HEK293 (cell line): ENCODE measurements at regions not wholly inside any gene's neighbourhood (a gene's known extent, or its start where the extent isn't known, plus 50 kb on each side); places are given as distances from the start of the nearest gene placed in this dataset.

Experiments
- CTCF ChIA-PET: fragments of 350-600 bp; formaldehyde crosslinking; extraction: SDS; loops from one replicate; lab custom pipeline; 2021; ENCODE audit warnings: antibody characterized with exemption; lab: Yijun Ruan, JAX
- POLR2A ChIA-PET: fragments of 300-600 bp; formaldehyde crosslinking; extraction: SDS; loops from one replicate; lab custom pipeline; 2020; ENCODE audit warnings: antibody characterized with exemption, inconsistent platforms; lab: Yijun Ruan, JAX
- H3K27ac ChIP-seq: fragments of 200-500 bp; sonication (Bioruptor generic); 2 replicates; pipeline ENCODE4 v1.5.1; 2014; ENCODE audit warnings: low read depth, low read length, control low read depth, inconsistent platforms; ENCODE audit errors: extremely low read depth
- H3K36me3 ChIP-seq, 2 experiments: fragments of 200-500 bp in 1 of 2; sonication (Bioruptor generic) in 1 of 2; 1 replicate in 1 of 2; 2 replicates in 1 of 2; pipeline ENCODE4 v1.5.1; 2014 to 2017; ENCODE audit warnings: inconsistent platforms in 2 of 2, low read length in 2 of 2; ENCODE audit not compliant: control insufficient read depth in 2 of 2, insufficient read depth in 1 of 2
- H3K4me1 ChIP-seq: fragments of 200-500 bp; sonication (Bioruptor generic); 2 replicates; pipeline ENCODE4 v1.5.1; 2014; ENCODE audit warnings: mild to moderate bottlenecking, low read length, inconsistent platforms; ENCODE audit not compliant: control insufficient read depth, insufficient read depth
- H3K4me3 ChIP-seq: 2 replicates; pipeline ENCODE4 v1.5.1; 2011; ENCODE audit warnings: low read depth, mild to moderate bottlenecking, control low read depth, low read length, moderate library complexity
- H3K9me3 ChIP-seq: fragments of 200-500 bp; sonication (Bioruptor generic); 2 replicates; pipeline ENCODE4 v1.5.1; 2014; ENCODE audit warnings: low read depth, low read length, inconsistent platforms; ENCODE audit not compliant: control insufficient read depth, insufficient read depth
- ZNF211 ChIP-seq: fragments of 450-650 bp; formaldehyde crosslinking; IDR thresholded peaks from 2 replicates; pipeline ENCODE4 v1.5.1; 2016; ENCODE audit warnings: low read depth, missing biosample characterization, missing genetic modification characterization
- ZNF433 ChIP-seq: fragments of 450-650 bp; formaldehyde crosslinking; IDR thresholded peaks from 2 replicates; pipeline ENCODE4 v1.5.1; 2016; ENCODE audit warnings: missing biosample characterization, missing genetic modification characterization, low read depth
- ZNF600 ChIP-seq: fragments of 450-650 bp; formaldehyde crosslinking; IDR thresholded peaks from 2 replicates; pipeline ENCODE4 v1.5.1; 2016; ENCODE audit warnings: missing biosample characterization, missing genetic modification characterization
- ZNF658 ChIP-seq: fragments of 450-650 bp; formaldehyde crosslinking; IDR thresholded peaks from 2 replicates; pipeline ENCODE4; 2016; ENCODE audit warnings: missing biosample characterization, missing genetic modification characterization
- ZNF660 ChIP-seq: fragments of 450-650 bp; IDR thresholded peaks from 2 replicates; pipeline ENCODE4 v1.5.1; 2018; ENCODE audit warnings: missing biosample characterization, mild to moderate bottlenecking, missing genetic modification characterization
- TF ChIP-seq, protein P1 (sequence below): fragments of 450-650 bp; formaldehyde crosslinking; IDR thresholded peaks from 2 replicates; pipeline ENCODE4 v1.5.1; 2016; ENCODE audit warnings: missing biosample characterization, missing genetic modification characterization, borderline replicate concordance
- TF ChIP-seq, protein P2 (sequence below): fragments of 450-650 bp; formaldehyde crosslinking; conservative IDR thresholded peaks from 2 replicates; pipeline ENCODE4 v1.5.1; 2016; ENCODE audit warnings: low read depth, missing biosample characterization, missing genetic modification characterization
- TF ChIP-seq, protein P3 (sequence below): fragments of 450-650 bp; formaldehyde crosslinking; IDR thresholded peaks from 2 replicates; pipeline ENCODE4 v1.5.1; 2016; ENCODE audit warnings: missing biosample characterization, missing genetic modification characterization
- TF ChIP-seq, protein P4 (sequence below): fragments of 450-650 bp; formaldehyde crosslinking; IDR thresholded peaks from 2 replicates; pipeline ENCODE4 v1.5.1; 2016; ENCODE audit warnings: missing biosample characterization, missing genetic modification characterization
- TF ChIP-seq, protein P5 (sequence below): fragments of 450-650 bp; formaldehyde crosslinking; IDR thresholded peaks from 2 replicates; pipeline ENCODE4 v1.5.1; 2016; ENCODE audit warnings: missing biosample characterization, missing genetic modification characterization
- TF ChIP-seq, protein P6 (sequence below): fragments of 450-650 bp; formaldehyde crosslinking; IDR thresholded peaks from 2 replicates; pipeline ENCODE4 v1.5.1; 2016; ENCODE audit warnings: missing biosample characterization, missing genetic modification characterization

DNA sequence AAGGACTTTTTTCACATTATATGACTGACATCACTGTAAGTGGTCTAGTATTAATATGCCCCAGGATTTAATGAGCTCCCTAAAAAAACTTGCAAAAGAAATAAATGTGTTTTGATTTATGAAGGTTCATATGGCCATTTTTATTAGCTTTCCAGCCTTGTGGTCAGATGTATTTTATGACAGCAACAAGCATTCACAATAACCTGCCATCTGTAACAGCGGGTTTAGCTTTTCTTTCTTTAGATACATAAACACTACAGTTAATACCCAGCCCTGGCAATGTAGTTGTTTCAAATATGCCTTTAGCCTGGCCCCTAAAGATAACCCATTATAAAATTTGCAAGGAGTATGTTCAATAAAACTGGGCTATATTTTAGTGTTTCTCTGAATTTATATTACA, 1063.8 kb downstream of the SOCS6 start:
- no peak overlapping the region for H3K27ac ChIP-seq
- CTCF ChIA-PET = no interaction called here
- POLR2A ChIA-PET = no interaction called here
- TF ChIP-seq, protein P1, sequence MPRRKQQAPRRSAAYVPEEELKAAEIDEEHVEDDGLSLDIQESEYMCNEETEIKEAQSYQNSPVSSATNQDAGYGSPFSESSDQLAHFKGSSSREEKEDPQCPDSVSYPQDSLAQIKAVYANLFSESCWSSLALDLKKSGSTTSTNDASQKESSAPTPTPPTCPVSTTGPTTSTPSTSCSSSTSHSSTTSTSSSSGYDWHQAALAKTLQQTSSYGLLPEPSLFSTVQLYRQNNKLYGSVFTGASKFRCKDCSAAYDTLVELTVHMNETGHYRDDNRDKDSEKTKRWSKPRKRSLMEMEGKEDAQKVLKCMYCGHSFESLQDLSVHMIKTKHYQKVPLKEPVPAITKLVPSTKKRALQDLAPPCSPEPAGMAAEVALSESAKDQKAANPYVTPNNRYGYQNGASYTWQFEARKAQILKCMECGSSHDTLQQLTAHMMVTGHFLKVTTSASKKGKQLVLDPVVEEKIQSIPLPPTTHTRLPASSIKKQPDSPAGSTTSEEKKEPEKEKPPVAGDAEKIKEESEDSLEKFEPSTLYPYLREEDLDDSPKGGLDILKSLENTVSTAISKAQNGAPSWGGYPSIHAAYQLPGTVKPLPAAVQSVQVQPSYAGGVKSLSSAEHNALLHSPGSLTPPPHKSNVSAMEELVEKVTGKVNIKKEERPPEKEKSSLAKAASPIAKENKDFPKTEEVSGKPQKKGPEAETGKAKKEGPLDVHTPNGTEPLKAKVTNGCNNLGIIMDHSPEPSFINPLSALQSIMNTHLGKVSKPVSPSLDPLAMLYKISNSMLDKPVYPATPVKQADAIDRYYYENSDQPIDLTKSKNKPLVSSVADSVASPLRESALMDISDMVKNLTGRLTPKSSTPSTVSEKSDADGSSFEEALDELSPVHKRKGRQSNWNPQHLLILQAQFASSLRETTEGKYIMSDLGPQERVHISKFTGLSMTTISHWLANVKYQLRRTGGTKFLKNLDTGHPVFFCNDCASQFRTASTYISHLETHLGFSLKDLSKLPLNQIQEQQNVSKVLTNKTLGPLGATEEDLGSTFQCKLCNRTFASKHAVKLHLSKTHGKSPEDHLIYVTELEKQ (tag by site-specific recombination) = no peak
- no peak for TF ChIP-seq ZNF660 (tag by site-specific recombination)
- TF ChIP-seq, protein P2, sequence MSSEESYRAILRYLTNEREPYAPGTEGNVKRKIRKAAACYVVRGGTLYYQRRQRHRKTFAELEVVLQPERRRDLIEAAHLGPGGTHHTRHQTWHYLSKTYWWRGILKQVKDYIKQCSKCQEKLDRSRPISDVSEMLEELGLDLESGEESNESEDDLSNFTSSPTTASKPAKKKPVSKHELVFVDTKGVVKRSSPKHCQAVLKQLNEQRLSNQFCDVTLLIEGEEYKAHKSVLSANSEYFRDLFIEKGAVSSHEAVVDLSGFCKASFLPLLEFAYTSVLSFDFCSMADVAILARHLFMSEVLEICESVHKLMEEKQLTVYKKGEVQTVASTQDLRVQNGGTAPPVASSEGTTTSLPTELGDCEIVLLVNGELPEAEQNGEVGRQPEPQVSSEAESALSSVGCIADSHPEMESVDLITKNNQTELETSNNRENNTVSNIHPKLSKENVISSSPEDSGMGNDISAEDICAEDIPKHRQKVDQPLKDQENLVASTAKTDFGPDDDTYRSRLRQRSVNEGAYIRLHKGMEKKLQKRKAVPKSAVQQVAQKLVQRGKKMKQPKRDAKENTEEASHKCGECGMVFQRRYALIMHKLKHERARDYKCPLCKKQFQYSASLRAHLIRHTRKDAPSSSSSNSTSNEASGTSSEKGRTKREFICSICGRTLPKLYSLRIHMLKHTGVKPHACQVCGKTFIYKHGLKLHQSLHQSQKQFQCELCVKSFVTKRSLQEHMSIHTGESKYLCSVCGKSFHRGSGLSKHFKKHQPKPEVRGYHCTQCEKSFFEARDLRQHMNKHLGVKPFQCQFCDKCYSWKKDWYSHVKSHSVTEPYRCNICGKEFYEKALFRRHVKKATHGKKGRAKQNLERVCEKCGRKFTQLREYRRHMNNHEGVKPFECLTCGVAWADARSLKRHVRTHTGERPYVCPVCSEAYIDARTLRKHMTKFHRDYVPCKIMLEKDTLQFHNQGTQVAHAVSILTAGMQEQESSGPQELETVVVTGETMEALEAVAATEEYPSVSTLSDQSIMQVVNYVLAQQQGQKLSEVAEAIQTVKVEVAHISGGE (tag by site-specific recombination) = no peak
- TF ChIP-seq, protein P3, sequence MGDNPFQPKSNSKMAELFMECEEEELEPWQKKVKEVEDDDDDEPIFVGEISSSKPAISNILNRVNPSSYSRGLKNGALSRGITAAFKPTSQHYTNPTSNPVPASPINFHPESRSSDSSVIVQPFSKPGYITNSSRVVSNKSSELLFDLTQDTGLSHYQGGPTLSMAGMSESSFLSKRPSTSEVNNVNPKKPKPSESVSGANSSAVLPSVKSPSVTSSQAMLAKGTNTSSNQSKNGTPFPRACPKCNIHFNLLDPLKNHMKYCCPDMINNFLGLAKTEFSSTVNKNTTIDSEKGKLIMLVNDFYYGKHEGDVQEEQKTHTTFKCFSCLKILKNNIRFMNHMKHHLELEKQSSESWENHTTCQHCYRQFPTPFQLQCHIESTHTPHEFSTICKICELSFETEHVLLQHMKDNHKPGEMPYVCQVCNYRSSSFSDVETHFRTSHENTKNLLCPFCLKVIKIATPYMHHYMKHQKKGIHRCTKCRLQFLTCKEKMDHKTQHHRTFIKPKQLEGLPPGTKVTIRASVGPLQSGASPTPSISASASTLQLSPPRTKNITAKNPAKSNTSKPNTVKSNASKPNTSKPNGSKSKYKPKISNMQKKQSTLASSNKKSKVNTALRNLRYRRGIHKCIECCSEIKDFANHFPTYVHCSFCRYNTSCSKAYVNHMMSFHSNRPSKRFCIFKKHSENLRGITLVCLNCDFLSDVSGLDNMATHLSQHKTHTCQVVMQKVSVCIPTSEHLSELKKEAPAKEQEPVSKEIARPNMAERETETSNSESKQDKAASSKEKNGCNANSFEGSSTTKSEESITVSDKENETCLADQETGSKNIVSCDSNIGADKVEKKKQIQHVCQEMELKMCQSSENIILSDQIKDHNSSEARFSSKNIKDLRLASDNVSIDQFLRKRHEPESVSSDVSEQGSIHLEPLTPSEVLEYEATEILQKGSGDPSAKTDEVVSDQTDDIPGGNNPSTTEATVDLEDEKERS = no peak
- no peak for TF ChIP-seq ZNF433 (tag by site-specific recombination)
- TF ChIP-seq ZNF658 = no peak
- TF ChIP-seq, protein P4, sequence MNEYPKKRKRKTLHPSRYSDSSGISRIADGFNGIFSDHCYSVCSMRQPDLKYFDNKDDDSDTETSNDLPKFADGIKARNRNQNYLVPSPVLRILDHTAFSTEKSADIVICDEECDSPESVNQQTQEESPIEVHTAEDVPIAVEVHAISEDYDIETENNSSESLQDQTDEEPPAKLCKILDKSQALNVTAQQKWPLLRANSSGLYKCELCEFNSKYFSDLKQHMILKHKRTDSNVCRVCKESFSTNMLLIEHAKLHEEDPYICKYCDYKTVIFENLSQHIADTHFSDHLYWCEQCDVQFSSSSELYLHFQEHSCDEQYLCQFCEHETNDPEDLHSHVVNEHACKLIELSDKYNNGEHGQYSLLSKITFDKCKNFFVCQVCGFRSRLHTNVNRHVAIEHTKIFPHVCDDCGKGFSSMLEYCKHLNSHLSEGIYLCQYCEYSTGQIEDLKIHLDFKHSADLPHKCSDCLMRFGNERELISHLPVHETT = no peak
- TF ChIP-seq ZNF211 (tag by site-specific recombination) = no peak
- TF ChIP-seq, protein P5, sequence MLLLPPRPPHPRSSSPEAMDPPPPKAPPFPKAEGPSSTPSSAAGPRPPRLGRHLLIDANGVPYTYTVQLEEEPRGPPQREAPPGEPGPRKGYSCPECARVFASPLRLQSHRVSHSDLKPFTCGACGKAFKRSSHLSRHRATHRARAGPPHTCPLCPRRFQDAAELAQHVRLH (tag by site-specific recombination) = no peak
- TF ChIP-seq ZNF600 = no peak
- TF ChIP-seq, protein P6, sequence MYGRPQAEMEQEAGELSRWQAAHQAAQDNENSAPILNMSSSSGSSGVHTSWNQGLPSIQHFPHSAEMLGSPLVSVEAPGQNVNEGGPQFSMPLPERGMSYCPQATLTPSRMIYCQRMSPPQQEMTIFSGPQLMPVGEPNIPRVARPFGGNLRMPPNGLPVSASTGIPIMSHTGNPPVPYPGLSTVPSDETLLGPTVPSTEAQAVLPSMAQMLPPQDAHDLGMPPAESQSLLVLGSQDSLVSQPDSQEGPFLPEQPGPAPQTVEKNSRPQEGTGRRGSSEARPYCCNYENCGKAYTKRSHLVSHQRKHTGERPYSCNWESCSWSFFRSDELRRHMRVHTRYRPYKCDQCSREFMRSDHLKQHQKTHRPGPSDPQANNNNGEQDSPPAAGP = no peak
- TF ChIP-seq, all 188 proteins: peak for 0
- Histone ChIP-seq H3K36me3 (no peaks in the 10 kb centered on the region), H3K9me3 (no peaks in the 10 kb centered on the region), H3K4me1 (no peaks in the 10 kb centered on the region), H3K4me3 (no peak overlapping the region)
